KOPT-K1 (cell line): ENCODE measurements at regions not wholly inside any gene's neighbourhood (a gene's known extent, or its start where the extent isn't known, plus 50 kb on each side); places are given as distances from the start of the nearest gene placed in this dataset.

ENCODE experiments used
- H3K27ac ChIP-seq: fragments of 200-600 bp; sonication (generic); 2 replicates; pipeline ENCODE4 v1.5.1; 2016; ENCODE audit warnings: antibody characterized with exemption, mild to moderate bottlenecking, low read depth, low read length; ENCODE audit not compliant: poor library complexity, severe bottlenecking
- H3K36me3 ChIP-seq: fragments of 200-600 bp; sonication (generic); 2 replicates; pipeline ENCODE4 v1.5.1; 2017; ENCODE audit warnings: antibody characterized with exemption, mild to moderate bottlenecking, low read length, moderate library complexity; ENCODE audit not compliant: insufficient read depth
- H3K9me3 ChIP-seq: fragments of 200-600 bp; sonication (generic); 2 replicates; pipeline ENCODE4 v1.5.1; 2017; ENCODE audit warnings: antibody characterized with exemption, low read length, mild to moderate bottlenecking; ENCODE audit not compliant: insufficient read depth, poor library complexity, severe bottlenecking

DNA sequence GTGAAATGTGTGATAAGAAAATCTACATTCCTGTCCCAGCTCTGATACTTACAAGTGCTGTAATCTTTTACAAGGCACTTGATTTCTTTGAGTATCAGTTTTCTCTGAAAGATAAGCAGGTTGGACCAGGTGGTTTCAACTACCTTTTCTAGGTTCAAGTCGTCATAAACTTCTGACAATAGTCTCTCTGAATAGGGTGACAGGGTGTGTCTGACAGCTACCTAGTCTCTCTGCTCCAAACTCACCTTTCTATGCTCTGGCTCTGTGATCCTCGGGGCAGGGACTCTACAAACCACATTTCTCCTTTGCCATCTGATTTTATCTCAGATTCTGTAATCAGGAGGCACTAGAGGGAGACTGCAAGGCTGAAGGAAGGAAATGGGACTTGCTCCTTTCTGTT is 137.7 kb upstream of the SYT1 start:
- H3K9me3 ChIP-seq, result no peaks in the 10 kb centered on the region
- no peaks in the 10 kb centered on the region for H3K36me3 ChIP-seq
- H3K27ac ChIP-seq, result no peak overlapping the region

DNA sequence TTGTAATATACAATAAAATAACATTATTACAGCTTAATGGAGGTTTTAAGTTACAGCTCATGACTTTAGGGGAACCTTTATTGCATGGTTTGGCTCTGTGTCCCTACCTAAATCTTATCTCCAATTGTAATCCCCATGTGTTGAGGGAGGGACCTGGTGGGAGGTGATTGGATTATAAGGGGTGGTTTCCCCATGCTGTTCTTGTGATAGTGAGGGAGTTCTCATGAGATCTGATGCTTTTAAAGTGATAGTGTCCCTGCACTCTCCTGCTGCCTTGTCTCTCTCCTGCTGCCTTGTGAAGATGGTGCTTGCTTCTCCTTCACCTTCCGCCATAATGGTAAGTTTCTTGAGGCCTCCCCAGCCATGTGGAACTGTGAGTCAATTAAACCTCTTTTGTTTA is 132.1 kb upstream of the SYT1 start:
- no peak overlapping the region for H3K27ac ChIP-seq
- no peaks in the 10 kb centered on the region for H3K9me3 ChIP-seq
- H3K36me3 ChIP-seq, result no peaks in the 10 kb centered on the region

DNA sequence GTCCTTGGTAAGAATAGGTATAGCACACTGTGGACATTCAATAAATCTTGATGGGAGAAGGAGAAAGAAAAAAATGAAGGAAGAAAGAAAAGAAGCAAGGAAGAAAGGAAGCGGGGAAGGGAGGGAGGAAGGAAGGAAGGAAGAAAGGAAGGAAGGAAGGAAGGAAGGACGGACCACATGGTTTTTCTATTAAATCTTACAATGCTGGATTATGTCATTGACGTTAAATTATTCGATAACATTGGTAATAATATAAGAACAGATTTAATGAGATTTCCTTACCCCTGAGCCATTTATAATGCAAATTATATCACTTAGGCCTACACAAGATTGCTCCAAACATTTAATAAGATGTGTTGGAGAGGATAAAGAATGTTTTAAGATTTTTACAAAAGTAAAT is 124.9 kb upstream of the SYT1 start:
- H3K9me3 ChIP-seq, result peaks cover 6% of the 10 kb centered on the region
- no peak overlapping the region for H3K27ac ChIP-seq
- no peaks in the 10 kb centered on the region for H3K36me3 ChIP-seq

DNA sequence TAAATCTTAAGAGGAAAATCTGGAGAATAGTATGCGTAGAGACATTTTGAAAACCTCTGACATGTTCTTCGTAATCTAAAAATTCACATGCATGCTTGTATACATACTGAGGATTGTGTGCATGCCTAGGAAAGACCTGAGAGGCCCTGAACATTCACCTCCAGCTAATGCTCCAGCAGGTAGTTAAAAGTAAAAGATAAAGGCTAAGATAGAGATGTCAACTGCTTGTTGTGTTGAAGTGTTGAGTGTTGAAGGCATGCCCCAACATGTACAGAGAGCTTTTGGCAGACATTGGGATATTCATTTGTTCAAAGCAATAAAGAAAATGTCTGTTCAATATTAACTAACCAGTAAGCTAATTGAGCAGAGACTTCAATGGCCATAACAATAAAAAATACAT is 118.6 kb upstream of the SYT1 start:
- no peak overlapping the region for H3K27ac ChIP-seq
- peaks cover 13% of the 10 kb centered on the region for H3K9me3 ChIP-seq
- no peaks in the 10 kb centered on the region for H3K36me3 ChIP-seq

DNA sequence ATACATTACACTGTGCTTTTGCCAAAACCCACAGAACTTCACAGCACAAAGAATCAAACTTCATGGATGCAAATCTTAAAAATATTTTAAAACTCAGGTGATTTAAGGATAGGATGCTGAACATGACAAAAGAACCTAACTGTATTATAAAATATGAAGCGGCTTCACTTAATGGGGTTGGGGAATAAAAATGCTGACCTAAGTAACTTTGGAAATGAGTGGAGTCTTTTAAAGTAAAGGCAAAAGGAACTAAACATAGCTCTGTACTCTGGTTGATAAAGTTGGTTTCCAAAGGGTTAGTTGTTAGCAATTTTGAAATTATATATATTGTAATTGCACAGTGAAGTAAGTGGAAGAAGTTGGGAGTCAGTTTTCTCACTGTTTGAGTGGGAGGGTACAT is 111.5 kb upstream of the SYT1 start:
- H3K27ac ChIP-seq, result no peak overlapping the region
- no peaks in the 10 kb centered on the region for H3K36me3 ChIP-seq
- H3K9me3 ChIP-seq, result no peaks in the 10 kb centered on the region

DNA sequence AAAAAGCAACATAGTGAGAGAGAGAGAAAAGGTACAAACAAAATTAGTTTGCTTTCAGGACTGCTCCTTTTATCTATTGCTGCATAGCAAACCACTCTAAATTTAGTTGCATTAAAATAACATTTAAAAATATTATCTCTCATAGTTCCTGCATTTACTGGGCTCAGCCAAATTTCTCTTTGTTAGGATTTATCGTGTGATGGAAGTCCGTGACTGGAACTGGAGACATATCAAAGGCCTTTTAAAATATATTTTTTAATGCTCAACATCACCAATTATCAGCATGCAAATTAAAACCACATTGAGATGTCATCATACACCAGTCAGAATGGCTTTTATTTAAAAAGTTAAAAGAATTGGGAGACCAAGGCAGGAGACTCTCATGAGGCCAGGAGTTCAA is 107.6 kb upstream of the SYT1 start:
- Histone ChIP-seq H3K36me3 (no peaks in the 10 kb centered on the region), H3K9me3 (peaks cover 15% of the 10 kb centered on the region), H3K27ac (no peak overlapping the region)

DNA sequence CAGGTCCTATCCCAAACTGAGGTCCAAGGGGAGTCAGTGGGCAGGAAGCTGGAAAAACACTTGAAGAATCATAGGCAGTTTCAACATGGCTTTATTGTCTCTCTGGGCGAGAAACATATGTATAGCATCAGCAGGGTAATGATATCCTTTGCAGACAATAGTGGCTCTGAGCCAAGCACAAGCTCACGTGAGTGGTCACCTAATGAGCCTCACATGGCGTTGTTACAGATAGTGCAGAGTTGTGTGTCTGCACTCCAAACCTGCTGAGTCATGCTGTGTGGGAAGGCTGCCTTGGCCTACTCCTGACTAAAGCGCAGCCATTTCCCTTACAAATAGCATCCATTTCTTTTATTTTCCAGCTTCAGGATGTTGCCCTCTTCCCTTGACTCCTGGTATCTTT is 105.2 kb upstream of the SYT1 start:
- Histone ChIP-seq H3K27ac (no peak overlapping the region), H3K9me3 (peaks cover 19% of the 10 kb centered on the region), H3K36me3 (no peaks in the 10 kb centered on the region)

DNA sequence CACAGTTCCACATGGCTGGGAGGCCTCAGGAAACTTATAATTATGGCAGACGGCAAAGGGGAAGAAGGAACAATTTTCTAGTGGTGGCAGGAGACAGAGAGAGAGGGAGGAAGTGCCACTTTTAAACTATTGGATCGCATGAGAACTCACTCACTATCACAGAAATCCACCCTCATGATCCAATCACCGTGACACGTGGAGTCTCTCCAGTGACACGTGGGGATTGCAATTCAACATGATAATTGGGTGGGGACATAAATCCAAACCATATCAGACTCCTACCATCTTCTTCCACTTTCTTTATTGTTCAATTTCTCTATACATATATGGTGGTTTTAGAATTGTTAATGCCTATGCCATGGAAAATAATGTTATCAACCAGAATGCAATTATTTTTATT is 103.7 kb upstream of the SYT1 start:
- no peaks in the 10 kb centered on the region for H3K36me3 ChIP-seq
- H3K27ac ChIP-seq, result no peak overlapping the region
- peaks cover 19% of the 10 kb centered on the region for H3K9me3 ChIP-seq

DNA sequence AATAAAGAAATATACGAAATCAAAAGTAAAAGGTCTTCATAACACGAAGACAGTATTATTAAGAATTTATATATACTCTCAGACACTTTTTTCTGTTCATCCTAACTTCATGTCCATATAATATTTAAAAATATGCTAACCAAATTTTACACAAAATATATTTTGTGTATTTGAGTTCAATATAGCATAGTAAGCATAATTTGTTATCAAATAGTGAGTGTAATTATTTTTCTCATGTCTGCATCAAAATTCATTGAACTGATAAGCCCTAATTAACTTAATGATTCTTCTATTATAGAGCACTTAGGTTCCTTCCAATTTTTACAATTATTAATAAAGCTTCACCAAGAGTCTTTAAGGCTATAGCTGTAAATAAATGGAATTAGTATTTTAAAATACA is 99.7 kb upstream of the SYT1 start:
- Histone ChIP-seq H3K9me3 (peaks cover 8% of the 10 kb centered on the region), H3K36me3 (no peaks in the 10 kb centered on the region), H3K27ac (no peak overlapping the region)

DNA sequence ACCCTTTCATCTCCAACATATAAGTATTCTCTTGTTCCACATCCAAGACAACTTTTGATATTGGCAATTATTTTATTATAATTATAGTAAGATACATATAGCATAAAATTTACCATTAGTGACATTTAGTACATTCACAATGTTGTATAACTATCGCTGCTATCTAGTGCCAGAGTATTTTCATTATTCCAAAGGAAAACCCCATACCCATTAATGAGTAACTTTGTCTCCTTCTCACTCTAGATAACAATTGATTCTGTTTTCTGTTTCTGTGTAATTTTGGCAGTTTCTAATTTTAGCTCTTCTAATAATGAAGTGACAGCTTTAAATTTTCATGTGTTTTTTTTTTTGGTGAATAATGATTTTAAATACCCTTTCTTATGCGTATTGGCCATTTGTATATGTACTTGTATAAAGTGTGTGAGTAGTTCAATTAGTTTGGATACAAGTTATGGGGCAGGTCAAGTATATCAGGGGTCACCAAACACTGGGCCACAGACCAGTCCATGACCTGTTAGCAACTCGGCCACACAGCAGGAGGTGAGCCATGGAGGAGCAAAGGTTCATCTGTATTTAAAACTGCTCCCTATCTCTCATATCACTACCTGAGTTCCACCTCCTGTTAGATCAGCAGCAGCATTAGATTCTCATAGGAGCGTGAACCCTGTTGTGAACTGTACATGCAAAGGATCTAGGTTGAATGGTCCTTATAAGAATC is 97.2 kb upstream of the SYT1 start:
- peaks cover 4% of the 10 kb centered on the region for H3K9me3 ChIP-seq
- H3K36me3 ChIP-seq, result no peaks in the 10 kb centered on the region
- H3K27ac ChIP-seq, result no peak overlapping the region

DNA sequence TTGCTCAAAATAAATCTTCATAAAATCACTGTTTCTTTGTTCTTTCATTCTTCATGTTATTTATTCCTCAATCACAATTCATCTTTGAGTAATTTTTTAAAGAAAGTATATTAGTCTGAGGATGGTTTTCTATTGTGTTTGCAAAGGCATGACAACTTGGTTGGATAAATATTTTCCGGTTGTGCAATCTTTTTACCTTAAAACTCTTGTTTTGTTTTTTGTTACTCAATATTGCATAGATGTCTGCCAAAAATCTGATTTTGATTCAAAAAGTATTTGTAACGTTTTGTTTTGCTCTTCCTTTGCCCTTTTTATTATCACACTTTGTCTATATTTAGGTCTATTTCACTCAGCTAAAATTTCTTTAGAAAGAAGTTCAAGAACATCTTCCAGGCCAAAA is 86.2 kb upstream of the SYT1 start:
- Histone ChIP-seq H3K9me3 (no peaks in the 10 kb centered on the region), H3K36me3 (no peaks in the 10 kb centered on the region), H3K27ac (no peak overlapping the region)

DNA sequence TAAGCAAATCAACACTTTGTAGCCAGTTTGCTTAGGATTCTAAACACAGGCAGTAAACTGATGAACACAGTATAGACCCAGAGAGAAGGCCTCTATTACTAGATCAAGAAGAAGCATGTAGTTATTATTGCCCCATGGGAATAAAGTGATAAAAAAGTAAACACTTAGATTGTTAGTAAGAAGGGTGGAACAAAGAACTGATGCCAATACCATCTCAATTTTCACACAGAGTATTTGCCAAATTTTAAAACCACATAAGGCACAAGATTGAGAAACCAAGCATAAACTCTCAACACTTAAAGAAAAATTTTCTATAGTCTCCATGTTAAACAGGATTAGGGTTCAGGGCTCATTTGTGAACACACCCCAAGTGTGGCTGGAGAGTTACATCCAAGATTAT is 77.0 kb upstream of the SYT1 start:
- no peaks in the 10 kb centered on the region for H3K36me3 ChIP-seq

DNA sequence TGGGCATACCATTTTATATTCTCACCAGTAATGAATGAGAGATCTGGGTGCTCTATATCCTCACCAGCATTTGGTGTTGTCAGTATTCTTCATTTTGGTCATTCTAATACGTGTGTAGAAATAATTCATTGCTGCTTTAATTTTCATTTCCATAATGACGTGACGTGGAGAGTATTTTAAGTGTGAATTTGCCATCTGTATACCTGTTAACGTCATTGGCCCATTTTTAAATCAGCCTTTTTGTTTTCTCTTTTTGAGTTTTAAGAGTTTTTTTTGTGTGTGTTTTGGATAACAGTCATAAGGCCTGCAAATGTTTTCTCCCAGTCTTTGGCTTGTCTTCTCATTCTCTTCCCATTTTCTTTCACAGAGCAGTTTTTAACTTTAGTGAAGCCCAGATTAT is 74.4 kb upstream of the SYT1 start:
- H3K36me3 ChIP-seq, result no peaks in the 10 kb centered on the region
- peaks cover 22% of the 10 kb centered on the region for H3K9me3 ChIP-seq
- no peak overlapping the region for H3K27ac ChIP-seq

More for the DNA sequence above, 77.0 kb upstream of the SYT1 start:
- no peak overlapping the region for H3K27ac ChIP-seq
- H3K9me3 ChIP-seq, result peaks cover 4% of the 10 kb centered on the region

DNA sequence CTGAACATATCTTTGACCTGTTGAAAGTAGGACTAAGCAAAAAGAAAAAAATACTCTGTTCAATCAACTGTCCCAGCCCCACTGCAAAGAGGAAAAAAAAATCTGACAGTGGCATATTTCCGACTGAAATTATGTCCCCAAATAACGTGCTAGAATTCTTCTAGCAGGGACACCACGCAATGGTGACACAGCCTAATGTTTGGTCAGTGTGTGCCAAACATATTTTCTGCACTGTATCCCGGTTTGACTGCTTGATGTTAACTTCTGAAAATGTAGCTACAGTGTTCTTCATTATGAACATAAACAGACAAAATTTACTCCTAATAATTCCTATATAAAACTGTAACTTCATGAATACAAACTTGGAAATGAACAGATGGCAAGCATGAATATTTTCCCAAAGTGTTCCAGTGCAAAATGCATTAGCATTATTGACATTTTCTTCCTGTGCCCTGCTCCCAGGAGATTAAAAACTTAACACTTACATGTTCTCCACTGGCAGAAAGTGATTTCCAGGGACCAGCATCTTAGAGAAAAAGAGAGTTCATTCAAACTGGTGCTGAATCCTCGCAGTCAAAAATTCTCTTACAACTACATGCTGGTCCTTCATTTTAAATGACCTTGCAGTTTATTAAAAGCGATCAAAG is 72.4 kb upstream of the SYT1 start:
- no peak overlapping the region for H3K27ac ChIP-seq
- H3K36me3 ChIP-seq, result peaks cover 4% of the 10 kb centered on the region; the same call in 1 of the 2 replicates
- H3K9me3 ChIP-seq, result peaks cover 37% of the 10 kb centered on the region

DNA sequence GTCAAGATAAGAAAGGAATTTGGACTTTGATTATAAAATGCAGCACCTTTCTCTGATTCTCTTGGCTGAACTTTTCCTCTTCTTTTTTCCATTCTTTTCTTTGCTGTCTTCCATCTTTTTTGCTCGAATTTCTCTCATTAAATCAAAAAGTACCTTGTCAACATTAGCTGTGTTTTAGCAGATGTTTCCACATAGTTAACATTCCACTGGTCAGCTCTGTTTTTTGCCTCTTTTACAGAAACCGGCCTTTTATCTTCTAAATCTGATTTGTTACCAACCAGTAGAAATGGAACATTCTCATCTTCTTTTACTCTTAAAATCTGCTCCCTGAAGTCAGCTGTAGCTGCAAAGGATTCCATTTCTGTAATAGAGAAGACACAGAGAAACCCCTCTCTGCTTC is 71.1 kb upstream of the SYT1 start:
- Histone ChIP-seq H3K36me3 (peaks cover 4% of the 10 kb centered on the region; the same call in 1 of the 2 replicates), H3K9me3 (peaks cover 37% of the 10 kb centered on the region), H3K27ac (no peak overlapping the region)

DNA sequence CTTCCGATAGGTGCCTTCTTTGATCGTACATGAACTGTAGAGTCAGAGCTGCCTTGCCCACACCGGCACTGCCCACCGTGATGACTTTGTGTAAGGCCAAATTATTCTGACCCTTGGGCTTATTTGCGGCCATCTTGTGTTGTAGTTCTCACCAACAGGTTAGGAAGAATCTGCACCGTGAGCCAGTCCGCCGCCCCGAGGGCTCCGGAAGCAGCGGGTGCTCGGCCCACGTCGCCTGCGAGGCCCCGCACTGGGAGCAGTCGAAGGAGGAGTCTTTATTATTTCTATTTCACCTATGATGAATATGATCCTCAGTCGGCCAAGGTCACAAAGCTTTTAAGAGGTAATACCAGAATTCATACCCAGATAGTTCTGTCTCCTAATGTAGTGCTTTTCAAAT is 70.6 kb upstream of the SYT1 start:
- no peak overlapping the region for H3K27ac ChIP-seq
- H3K36me3 ChIP-seq, result peaks cover 4% of the 10 kb centered on the region; the same call in 1 of the 2 replicates
- peaks cover 37% of the 10 kb centered on the region for H3K9me3 ChIP-seq
